Astrocyte (in vitro differentiated cells and primary cell): ENCODE measurements at regions not wholly inside any gene's neighbourhood (a gene's known extent, or its start where the extent isn't known, plus 50 kb on each side); places are given as distances from the start of the nearest gene placed in this dataset.

Experiments used
- EZH2 ChIP-seq: IDR thresholded peaks from 2 replicates; pipeline ENCODE4 v1.6.1; 2012; ENCODE audit warnings: mild to moderate bottlenecking, low read length, inconsistent platforms; ENCODE audit not compliant: insufficient read depth
- TF ChIP-seq, protein P1 (sequence below): IDR thresholded peaks from 2 replicates; pipeline ENCODE4 v1.5.1; 2011; ENCODE audit warnings: low read depth, mild to moderate bottlenecking, inconsistent platforms, low read length, moderate library complexity; ENCODE audit not compliant: insufficient read depth

DNA sequence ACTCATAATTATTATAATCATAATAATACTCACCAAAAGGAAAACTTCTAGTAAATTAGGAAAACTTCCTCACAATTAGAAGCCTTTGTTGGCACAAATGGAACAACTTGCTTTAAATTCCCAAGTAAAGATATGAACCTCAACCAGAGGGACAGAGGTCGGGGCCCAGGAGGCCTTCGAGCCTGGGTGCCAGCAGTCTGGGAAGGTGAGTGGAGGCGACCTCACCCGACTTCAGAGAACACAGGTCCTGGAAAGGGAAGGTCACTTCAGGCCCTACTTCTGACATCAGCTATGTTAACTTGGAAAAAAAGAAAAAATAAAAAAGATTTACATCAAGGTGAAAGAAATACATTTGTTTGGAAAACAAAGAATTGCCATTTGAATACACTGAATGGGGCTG lies 350.0 kb upstream of the MYT1L start:
- TF ChIP-seq, protein P1, sequence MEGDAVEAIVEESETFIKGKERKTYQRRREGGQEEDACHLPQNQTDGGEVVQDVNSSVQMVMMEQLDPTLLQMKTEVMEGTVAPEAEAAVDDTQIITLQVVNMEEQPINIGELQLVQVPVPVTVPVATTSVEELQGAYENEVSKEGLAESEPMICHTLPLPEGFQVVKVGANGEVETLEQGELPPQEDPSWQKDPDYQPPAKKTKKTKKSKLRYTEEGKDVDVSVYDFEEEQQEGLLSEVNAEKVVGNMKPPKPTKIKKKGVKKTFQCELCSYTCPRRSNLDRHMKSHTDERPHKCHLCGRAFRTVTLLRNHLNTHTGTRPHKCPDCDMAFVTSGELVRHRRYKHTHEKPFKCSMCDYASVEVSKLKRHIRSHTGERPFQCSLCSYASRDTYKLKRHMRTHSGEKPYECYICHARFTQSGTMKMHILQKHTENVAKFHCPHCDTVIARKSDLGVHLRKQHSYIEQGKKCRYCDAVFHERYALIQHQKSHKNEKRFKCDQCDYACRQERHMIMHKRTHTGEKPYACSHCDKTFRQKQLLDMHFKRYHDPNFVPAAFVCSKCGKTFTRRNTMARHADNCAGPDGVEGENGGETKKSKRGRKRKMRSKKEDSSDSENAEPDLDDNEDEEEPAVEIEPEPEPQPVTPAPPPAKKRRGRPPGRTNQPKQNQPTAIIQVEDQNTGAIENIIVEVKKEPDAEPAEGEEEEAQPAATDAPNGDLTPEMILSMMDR: no peak
- no peak for TF ChIP-seq EZH2
